Mesothelial cell of epicardium (in vitro differentiated cells): ENCODE measurements at regions not wholly inside any gene's neighbourhood (a gene's known extent, or its start where the extent isn't known, plus 50 kb on each side); places are given as distances from the start of the nearest gene placed in this dataset.

Experiments
- DNase-seq, 2 experiments: peaks; one replicate each; pipeline ENCODE4 v3.0.0; 2021; ENCODE audit warnings: low spot score in 2 of 2; ENCODE audit not compliant: unreplicated experiment in 2 of 2
- H3K27ac Mint-ChIP-seq: 2 replicates; pipeline ENCODE4 v1.8.0; 2021; ENCODE audit warnings: mixed read lengths
- H3K27me3 Mint-ChIP-seq: 2 replicates; pipeline ENCODE4 v1.8.0; 2021; ENCODE audit warnings: low read depth, mixed read lengths
- H3K36me3 Mint-ChIP-seq: 2 replicates; pipeline ENCODE4 v1.8.0; 2021; ENCODE audit warnings: mixed read lengths
- H3K4me1 Mint-ChIP-seq: 2 replicates; pipeline ENCODE4 v1.8.0; 2021; ENCODE audit warnings: mixed read lengths
- H3K4me3 Mint-ChIP-seq: 2 replicates; pipeline ENCODE4 v1.8.0; 2021; ENCODE audit warnings: mild to moderate bottlenecking, moderate library complexity, mixed read lengths
- H3K9me3 Mint-ChIP-seq: 2 replicates; pipeline ENCODE4 v1.8.0; 2021; ENCODE audit warnings: mixed read lengths
- TF ChIP-seq, protein P1 (sequence below): fragments of 200-600 bp; sonication (generic); IDR thresholded peaks from one replicate; pipeline ENCODE4 v1.5.0; 2021; ENCODE audit warnings: antibody characterized with exemption; ENCODE audit not compliant: unreplicated experiment

DNA sequence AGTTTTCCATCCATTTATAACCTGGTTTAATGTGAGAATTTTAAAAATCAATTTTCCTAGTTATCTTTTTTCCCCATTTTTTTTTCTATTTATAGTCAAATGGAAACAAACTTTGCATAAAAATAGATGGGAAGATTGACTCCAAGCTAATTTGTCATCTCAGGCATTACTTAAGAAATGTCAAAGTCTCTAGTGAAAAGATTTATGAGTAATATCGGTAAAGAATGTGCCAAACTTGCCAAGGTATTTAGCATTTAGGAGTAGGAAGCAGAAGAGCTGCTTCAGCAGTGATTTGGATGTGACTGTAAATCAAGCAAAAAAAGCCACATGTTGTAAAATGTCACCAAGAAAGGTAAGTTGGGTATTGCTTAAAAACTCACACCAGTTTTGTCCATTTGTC, 108.6 kb downstream of the LACC1 start:
- no peaks in the 10 kb centered on the region for H3K27me3 Mint-ChIP-seq
- H3K36me3 Mint-ChIP-seq, result no peaks in the 10 kb centered on the region
- no peak for DNase-seq
- H3K27ac Mint-ChIP-seq, result no peak overlapping the region
- peaks cover 55% of the 10 kb centered on the region for H3K4me1 Mint-ChIP-seq
- no peaks in the 10 kb centered on the region for H3K9me3 Mint-ChIP-seq
- H3K4me3 Mint-ChIP-seq, result no peak overlapping the region
- TF ChIP-seq, protein P1, sequence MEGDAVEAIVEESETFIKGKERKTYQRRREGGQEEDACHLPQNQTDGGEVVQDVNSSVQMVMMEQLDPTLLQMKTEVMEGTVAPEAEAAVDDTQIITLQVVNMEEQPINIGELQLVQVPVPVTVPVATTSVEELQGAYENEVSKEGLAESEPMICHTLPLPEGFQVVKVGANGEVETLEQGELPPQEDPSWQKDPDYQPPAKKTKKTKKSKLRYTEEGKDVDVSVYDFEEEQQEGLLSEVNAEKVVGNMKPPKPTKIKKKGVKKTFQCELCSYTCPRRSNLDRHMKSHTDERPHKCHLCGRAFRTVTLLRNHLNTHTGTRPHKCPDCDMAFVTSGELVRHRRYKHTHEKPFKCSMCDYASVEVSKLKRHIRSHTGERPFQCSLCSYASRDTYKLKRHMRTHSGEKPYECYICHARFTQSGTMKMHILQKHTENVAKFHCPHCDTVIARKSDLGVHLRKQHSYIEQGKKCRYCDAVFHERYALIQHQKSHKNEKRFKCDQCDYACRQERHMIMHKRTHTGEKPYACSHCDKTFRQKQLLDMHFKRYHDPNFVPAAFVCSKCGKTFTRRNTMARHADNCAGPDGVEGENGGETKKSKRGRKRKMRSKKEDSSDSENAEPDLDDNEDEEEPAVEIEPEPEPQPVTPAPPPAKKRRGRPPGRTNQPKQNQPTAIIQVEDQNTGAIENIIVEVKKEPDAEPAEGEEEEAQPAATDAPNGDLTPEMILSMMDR, result no peak

DNA sequence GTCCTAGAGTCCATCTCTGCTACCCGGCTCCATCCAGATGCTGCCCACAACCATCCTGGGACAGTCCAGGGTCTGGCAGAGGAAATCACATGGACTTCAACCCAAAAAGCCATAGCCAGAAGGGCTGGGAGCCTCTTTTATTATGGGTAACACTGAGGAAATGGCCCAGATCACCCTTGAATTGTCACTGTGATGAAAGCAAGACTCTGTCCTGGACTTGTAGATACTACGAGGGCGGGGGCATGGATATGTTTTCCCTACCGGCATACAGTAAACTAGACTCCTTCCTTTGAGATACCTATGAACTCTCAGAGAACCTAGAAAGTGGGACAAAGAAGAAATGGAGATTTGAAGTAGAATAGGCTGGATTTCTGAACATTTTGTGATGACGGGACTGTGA, 110.3 kb downstream of the LACC1 start:
- H3K27me3 Mint-ChIP-seq, result no peaks in the 10 kb centered on the region
- no peak overlapping the region for H3K4me3 Mint-ChIP-seq
- TF ChIP-seq, protein P1, result no peak

DNA sequence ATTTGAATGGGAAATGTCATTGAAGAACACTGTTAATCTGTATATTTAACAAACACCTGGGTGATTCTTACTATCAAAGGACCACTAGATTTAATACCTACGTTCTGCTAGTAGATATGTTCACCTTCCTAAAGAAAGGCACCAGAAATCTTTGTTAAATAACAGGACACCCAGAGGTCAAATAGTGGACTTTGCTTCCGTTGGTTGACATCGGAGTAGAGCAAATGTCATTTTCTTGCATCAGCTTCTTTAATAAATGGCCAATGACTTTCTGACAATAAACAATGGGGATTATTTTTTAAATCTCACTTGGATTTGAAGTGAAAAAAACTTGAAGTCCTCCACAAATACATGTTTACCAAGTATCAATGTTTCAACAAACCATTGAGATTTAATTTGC, 111.1 kb downstream of the LACC1 start:
- peaks cover 48% of the 10 kb centered on the region for H3K4me1 Mint-ChIP-seq
- H3K9me3 Mint-ChIP-seq, result peaks cover 23% of the 10 kb centered on the region
- no peak overlapping the region for H3K4me3 Mint-ChIP-seq
- DNase-seq, result no peak
- peaks cover 6% of the 10 kb centered on the region for H3K36me3 Mint-ChIP-seq
- TF ChIP-seq, protein P1, result no peak
- H3K27me3 Mint-ChIP-seq, result no peaks in the 10 kb centered on the region
- no peak overlapping the region for H3K27ac Mint-ChIP-seq

More for the DNA sequence above, 110.3 kb downstream of the LACC1 start:
- H3K4me1 Mint-ChIP-seq, result peaks cover 53% of the 10 kb centered on the region
- no peak overlapping the region for H3K27ac Mint-ChIP-seq
- no peak for DNase-seq
- H3K9me3 Mint-ChIP-seq, result peaks cover 15% of the 10 kb centered on the region
- H3K36me3 Mint-ChIP-seq, result peaks cover 4% of the 10 kb centered on the region

DNA sequence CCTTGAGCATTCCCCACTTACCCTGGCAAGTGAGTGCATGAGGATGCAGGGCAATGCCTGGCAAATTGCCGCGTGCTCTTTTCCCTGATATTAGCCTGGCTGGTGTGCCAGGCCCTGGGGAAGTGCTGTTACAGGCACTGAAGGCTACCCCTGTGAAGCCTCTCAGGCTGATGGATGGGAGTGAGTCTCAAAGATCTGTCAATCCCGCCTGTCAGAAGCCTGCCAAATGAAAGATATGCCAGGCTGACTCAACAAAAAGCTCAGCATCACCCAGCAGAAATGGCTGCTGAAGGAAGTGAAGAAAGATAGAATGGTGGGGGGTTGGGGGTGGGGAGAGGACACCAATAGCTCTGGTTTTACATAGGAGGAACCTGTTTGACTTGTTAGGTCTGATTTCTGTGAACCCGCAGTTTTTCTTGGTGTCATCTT, 112.1 kb downstream of the LACC1 start:
- DNase-seq, result no peak
- TF ChIP-seq, protein P1, result no peak
- Mint-ChIP-seq H3K4me3 (no peak overlapping the region), H3K27me3 (no peaks in the 10 kb centered on the region), H3K9me3 (peaks cover 24% of the 10 kb centered on the region), H3K4me1 (peaks cover 40% of the 10 kb centered on the region), H3K36me3 (peaks cover 6% of the 10 kb centered on the region), H3K27ac (no peak overlapping the region)

DNA sequence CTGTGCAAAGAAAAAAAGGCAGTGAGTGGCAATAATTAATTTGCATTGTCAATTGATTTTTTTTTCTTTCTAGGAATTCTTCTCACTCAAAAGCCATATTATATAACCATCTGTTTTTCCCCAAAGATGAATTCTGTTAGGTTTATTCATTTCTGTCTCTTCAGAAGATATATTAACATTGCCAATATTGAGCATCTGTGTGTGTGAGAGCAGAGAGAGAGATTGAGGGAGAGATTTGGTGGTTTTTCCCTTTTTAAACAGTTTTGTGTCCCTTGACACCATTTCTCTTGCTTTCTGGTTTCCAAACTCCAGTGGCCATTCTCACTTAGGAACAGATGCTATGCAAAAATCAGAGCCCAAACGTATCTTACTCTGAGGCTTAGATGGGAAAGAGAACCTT, 112.5 kb downstream of the LACC1 start:
- H3K36me3 Mint-ChIP-seq, result peaks cover 6% of the 10 kb centered on the region
- H3K27me3 Mint-ChIP-seq, result no peaks in the 10 kb centered on the region
- H3K4me1 Mint-ChIP-seq, result peaks cover 41% of the 10 kb centered on the region
- H3K27ac Mint-ChIP-seq, result no peak overlapping the region
- H3K9me3 Mint-ChIP-seq, result peaks cover 24% of the 10 kb centered on the region
- TF ChIP-seq, protein P1, result no peak
- no peak overlapping the region for H3K4me3 Mint-ChIP-seq
- no peak for DNase-seq
